RPMI7951 (cell line): ENCODE measurements at regions not wholly inside any gene's neighbourhood (a gene's known extent, or its start where the extent isn't known, plus 50 kb on each side); places are given as distances from the start of the nearest gene placed in this dataset.

ENCODE experiments used
- DNase-seq: peaks from one replicate; pipeline ENCODE4 v3.0.0-alpha.2; 2012; ENCODE audit warnings: low read depth

- no peak for DNase-seq
Observed at GRCh38 chr5:129341306-129341705, 118.8 kb upstream of the ADAMTS19 start.

- DNase-seq: no peak
Observed at GRCh38 chr5:129342796-129343195, 117.3 kb upstream of the ADAMTS19 start.

- DNase-seq: no peak
Observed at GRCh38 chr5:129345213-129345924, 114.7 kb upstream of the ADAMTS19 start.

GRCh38 chr5:129356846-129357245 is 103.3 kb upstream of the ADAMTS19 start:
- no peak for DNase-seq

- no peak for DNase-seq
Observed at GRCh38 chr5:129358069-129358468, 102.0 kb upstream of the ADAMTS19 start.

GRCh38 chr5:129359450-129359849 is 100.6 kb upstream of the ADAMTS19 start:
- DNase-seq: no peak

- DNase-seq: no peak
Observed at GRCh38 chr5:129361441-129362025, 98.6 kb upstream of the ADAMTS19 start.

GRCh38 chr5:129362456-129362855 is 97.6 kb upstream of the ADAMTS19 start:
- no peak for DNase-seq

- DNase-seq: no peak
Observed at GRCh38 chr5:129363991-129364390, 96.1 kb upstream of the ADAMTS19 start.

- DNase-seq: no peak
Observed at GRCh38 chr5:129367883-129368282, 92.2 kb upstream of the ADAMTS19 start.

GRCh38 chr5:129372025-129372424 is 88.1 kb upstream of the ADAMTS19 start:
- DNase-seq: no peak

GRCh38 chr5:129377504-129377903 is 82.6 kb upstream of the ADAMTS19 start:
- DNase-seq: no peak

- DNase-seq: no peak
Observed at GRCh38 chr5:129378961-129379360, 81.1 kb upstream of the ADAMTS19 start.

- DNase-seq: peak; percentile 1
Observed at GRCh38 chr5:129379406-129379805, 80.7 kb upstream of the ADAMTS19 start.

GRCh38 chr5:129382921-129383672 is 77.0 kb upstream of the ADAMTS19 start:
- DNase-seq: no peak

GRCh38 chr5:129384193-129384592 is 75.9 kb upstream of the ADAMTS19 start:
- no peak for DNase-seq

GRCh38 chr5:129384736-129385135 is 75.4 kb upstream of the ADAMTS19 start:
- no peak for DNase-seq

- DNase-seq: no peak
Observed at GRCh38 chr5:129387944-129388343, 72.2 kb upstream of the ADAMTS19 start.

GRCh38 chr5:129392681-129393080 is 67.4 kb upstream of the ADAMTS19 start:
- no peak for DNase-seq

GRCh38 chr5:129395247-129395646 is 64.9 kb upstream of the ADAMTS19 start:
- DNase-seq: no peak

- no peak for DNase-seq
Observed at GRCh38 chr5:129398026-129398678, 61.9 kb upstream of the ADAMTS19 start.

- DNase-seq: no peak
Observed at GRCh38 chr5:129399069-129399468, 61.0 kb upstream of the ADAMTS19 start.
